HG03103 (cell line): ENCODE measurements at regions not wholly inside any gene's neighbourhood (a gene's known extent, or its start where the extent isn't known, plus 50 kb on each side); places are given as distances from the start of the nearest gene placed in this dataset.
"Not testable (repeated sequence)": the region's sequence is repeated elsewhere in the genome, so short reads cannot be mapped to it uniquely, and the experiment has no call there.

ENCODE experiments used
- ATAC-seq: cut with Tn5 transposase; IDR thresholded peaks from one replicate; pipeline ENCODE4 v1.9.1; 2021; ENCODE audit warnings: low read depth; ENCODE audit not compliant: unreplicated experiment

GRCh38 chr4:117893207-117893606, 141.1 kb upstream of the NDST3 start:
- ATAC-seq = no peak

- ATAC-seq = no peak
These were observed 135.8 kb upstream of the NDST3 start for GRCh38 chr4:117898496-117898895.

DNA sequence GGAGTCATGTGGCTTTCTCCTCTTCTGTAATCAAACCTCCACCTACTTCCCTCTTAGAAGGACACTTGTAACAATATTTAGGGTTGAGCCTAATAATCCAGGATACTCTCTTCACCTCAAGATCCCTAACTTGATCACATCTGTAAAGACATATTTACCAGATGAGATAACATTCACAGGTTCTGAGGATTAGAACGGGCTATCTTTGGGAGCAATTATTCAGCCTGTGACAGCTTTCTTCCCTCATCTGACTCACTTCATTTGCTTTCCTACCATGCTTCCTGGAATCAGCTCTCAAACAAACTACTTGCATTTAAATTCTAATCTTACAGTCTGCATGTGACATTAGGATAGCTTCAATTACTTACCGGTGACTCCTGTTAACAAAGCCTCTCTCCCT, 133.5 kb upstream of the NDST3 start:
- ATAC-seq = no peak

DNA sequence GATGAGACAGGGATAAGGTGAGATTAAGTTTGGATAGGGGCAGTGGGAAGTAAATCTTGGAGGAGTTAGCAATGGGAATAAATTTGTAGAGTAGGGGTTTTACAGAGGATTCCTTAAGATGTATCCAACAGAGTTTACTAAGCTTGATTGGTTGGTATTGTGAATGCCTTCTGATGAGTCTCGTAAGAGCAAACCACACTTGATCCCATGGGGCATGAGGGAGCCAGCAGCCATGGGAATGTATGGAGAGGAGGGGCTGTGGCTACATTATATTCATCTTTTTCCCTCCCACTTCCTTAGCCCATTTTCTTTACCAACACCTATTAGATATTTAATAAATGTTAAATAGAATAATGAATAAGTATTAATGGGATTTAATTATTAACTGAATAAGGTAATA, 126.6 kb upstream of the NDST3 start:
- ATAC-seq = no peak

DNA sequence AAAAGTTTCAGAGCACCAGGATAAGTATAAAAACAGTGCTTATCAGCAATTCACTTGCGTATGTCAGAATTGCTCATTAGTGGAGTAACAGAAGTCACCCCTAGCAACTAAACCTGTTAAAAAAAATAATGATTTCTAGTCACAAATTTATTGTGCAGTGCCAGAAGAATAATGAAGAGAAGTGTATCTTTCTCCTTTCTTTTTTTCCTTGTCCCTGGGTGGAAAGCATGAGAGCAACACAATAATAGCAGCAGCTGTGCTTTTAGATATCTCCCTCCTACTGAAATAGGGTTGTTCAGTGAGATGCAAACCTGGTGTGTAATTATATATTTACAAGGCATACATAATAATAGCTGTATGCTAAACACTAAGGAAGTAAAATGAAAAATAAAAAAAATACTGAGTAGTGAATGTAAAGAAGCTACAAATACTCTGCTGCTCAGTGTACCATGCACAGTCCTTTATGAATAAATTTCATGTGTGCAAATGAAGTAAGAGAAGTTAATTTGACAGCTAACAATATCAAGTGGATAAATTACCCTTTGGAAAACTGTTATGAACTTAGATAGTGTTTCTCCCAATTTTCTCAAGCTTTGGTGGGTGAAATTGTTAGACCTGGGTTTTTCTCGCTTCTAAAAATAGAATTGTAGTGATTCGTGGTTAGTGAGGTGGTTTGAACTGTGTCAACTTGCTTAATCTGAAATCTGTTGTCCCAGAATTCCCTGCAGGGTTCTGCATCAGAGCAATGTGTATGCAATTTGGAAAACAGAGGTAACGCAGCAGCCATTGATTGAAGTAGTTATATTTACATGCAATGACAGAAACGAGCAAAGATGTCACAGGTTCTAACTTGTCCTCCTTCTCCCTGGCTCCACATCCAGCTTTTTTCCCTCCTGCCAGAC, 125.7 kb upstream of the NDST3 start:
- no peak for ATAC-seq

DNA sequence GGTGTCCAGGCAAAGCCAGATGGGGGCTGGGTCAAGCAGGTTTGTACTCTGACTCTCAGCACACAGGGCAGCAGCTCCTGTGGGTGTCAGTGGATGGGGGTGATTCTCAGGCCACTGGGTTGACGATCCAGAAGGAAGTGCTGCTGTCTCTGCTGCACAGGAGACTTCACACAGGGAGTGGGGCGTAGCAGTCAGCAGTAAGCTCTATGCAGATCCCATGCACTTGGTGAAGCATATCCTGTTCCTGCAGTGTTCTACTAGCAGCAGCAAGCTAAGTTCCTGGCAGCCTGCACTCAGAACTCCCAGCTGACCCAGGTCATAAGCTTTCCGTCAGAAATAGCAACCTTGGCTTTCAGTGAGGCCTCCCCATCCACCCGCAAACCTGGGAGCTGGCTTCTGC, 117.6 kb upstream of the NDST3 start:
- ATAC-seq = no peak

- ATAC-seq = not testable (repeated sequence)
These were observed 112.0 kb upstream of the NDST3 start for GRCh38 chr4:117922311-117922710.

- ATAC-seq = not testable (repeated sequence)
These were observed 106.5 kb upstream of the NDST3 start for GRCh38 chr4:117927823-117928222.

DNA sequence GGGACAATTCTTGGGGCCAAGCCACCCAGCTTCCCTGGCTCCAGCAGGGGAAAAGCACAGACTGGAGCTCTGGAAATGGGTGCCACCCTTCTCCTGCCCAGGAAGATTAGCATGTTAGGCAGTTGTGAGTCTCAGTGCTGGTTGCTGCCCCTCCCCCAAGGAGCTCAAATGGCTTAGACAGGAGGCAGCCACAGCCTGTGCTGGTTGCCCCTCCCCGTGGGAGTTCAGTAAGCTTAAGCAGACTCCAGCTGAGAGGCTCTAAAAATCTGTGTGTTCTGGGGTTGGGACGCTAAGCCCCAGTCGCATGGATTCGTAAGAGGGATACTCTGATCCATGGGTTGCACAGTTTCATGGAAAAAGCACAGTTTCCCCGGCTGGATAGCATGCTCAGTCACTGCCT, 92.7 kb upstream of the NDST3 start:
- ATAC-seq = no peak

GRCh38 chr4:117949621-117950020, 84.7 kb upstream of the NDST3 start:
- no peak for ATAC-seq

- ATAC-seq = no peak
These were observed 76.7 kb upstream of the NDST3 start for GRCh38 chr4:117957571-117957970.

DNA sequence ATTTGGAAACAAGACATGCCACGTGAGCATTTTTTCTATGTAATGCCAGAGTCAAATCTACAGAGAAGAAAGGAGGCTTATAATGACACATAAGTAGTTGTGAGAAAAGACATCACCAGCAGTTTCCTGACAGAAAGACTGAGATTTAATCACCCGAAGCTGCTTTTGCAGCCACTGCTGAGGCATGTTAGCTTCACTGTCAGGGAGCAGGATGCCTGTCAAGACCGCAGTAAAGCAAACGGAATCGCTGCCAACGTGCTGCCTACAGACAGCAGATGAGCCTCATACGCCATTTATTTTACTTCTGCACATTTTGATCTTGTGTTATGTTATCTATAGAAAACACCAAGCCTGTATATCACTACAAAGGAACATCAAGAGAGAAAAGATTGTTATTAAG, 68.7 kb upstream of the NDST3 start:
- no peak for ATAC-seq

DNA sequence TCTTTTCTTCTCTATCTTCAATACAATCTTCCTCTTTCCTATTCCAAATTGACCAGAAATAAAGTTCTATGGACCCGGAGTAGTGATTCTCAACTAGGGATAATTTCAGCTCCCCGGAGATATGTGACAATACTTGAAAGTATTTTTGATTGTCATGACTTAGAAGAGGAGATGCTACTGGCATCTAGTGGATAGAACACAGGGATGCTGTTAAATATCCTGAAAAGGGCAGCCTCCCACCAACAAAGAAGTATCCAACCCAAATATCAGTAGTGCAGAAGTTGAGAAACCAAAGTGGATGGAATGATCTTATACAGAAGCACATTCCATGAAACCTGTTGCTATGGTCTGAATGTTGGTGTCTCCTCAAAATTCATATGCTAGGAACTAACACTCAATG, 65.7 kb upstream of the NDST3 start:
- ATAC-seq = no peak

DNA sequence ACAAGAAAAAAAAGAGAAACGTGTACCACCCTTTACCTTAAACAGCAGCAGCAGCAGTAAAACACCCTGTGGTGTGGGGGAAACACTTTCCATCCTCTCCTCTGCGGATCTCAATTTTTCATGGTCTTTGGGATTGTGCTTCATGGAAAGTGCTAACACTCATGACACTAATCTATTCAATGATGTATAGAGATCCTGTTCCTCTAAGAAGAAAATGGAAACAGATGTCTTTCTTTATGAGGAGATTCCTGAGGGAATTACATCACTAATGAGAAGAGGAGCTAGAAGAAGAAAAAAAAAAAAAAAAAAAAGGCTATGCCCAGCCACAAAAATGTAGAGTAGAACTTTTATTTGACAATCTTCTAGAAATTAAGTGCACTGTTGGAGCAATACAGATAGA, 62.9 kb upstream of the NDST3 start:
- ATAC-seq = no peak

- no peak for ATAC-seq
These were observed 50.5 kb upstream of the NDST3 start for GRCh38 chr4:117983541-117984365.

GRCh38 chr4:117984366-117984680, 50.0 kb upstream of the NDST3 start:
- ATAC-seq = no peak
